ENCODE measurements at regions not wholly inside any gene's neighbourhood (a gene's known extent, or its start where the extent isn't known, plus 50 kb on each side); places are given as distances from the start of the nearest gene placed in this dataset.
A peak's percentile ranks its signal among the peaks of the same experiment; 100 is the strongest.
"Not testable (repeated sequence)": the region's sequence is repeated elsewhere in the genome, so short reads cannot be mapped to it uniquely, and the experiment has no call there.

DNA sequence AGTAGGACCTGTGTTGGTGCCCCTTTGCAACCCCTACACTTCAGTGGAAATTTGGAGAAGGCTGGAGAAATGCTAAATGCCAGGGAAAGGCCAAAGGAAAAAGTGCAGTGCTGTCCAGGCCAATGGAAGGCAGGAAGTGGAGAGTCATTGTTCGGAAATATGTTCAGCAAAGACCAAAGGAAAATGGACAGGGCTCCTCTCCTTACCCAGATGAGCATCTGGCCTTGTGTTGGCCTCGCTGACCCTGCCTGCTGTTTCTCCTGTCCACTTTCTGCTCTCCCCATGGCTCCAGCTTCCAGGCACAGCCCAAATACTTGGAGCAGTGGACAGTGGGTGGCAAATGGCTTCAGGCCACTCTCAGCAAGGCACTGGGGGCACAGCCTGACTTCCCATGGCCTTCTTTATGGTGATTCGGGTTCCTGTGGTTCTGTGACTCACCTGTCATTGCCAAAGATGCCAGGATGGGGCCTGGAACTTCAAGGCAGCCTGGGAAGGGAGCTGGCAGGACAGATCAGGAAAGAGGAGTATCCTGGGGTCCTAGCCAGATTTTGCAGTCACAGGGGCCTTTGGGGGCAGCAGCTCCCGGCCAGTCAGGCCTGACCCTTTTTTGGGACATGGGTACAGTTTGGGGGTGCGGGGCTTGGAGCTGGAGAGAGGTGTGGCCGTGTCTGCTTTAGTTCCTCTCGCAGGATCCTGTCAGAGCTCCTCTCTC lies 190.9 kb upstream of the SLC24A3 start:
- DNase-seq (ENCODE audit: extremely low read depth in 1 of 11, low read depth in 9 of 11, low spot score in 4 of 11) = no peak

DNA sequence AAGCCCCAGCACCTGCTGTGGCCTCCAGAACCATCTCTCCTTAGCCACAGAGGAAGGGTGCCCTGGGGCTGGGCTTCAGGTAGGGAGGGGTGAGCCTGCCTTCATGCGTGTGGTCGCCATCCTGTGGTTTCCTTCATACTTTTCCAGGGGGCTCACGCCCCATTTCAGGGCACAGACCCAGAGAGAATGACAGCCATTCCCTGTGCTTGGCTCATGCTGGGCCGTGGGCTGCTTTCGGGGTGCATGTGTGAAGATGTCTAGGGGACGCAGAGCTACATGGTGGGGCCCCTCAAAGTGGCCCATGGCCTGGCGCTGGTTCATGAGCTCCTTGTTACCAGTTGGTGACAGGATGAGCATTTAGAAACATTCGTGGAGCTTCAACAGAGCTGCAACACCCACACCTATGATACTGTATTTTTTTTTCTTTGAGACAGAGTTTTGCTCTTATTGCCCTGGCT lies 190.3 kb upstream of the SLC24A3 start:
- no peak for DNase-seq (ENCODE audit: extremely low read depth in 1 of 11, low read depth in 9 of 11, low spot score in 4 of 11)

DNA sequence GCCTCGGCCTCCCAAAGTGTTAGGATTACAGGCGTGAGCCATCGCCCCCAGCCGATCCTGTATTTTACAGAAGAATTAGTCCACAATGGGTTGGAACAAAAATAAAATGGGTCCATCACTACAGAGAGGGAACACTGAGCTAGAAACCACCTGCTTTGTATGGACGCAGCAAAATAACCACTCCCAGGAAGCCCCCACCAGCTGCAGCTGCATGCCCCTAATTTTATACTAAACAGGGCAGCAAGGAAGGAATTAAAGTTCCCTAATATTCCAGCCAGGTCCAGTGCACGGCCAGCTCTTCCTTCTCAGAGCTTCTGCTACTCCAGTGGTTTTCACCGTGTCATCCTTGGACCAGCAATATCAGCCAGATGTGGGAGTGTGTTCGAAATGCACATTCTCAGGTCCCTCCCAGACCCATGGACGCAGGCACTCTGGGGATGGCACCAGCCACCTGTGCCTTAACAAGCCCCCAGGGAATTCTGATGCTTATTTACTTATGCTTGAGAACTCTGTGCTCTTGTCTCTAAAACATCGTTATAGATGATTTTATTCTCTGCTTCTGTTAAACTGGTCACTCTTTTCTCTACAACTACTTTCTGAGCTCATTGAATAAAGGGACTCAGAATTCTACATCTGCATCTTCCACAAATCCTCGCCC lies 189.5 kb upstream of the SLC24A3 start:
- no peak for DNase-seq (ENCODE audit: extremely low read depth in 1 of 11, low read depth in 9 of 11, low spot score in 4 of 11)

DNA sequence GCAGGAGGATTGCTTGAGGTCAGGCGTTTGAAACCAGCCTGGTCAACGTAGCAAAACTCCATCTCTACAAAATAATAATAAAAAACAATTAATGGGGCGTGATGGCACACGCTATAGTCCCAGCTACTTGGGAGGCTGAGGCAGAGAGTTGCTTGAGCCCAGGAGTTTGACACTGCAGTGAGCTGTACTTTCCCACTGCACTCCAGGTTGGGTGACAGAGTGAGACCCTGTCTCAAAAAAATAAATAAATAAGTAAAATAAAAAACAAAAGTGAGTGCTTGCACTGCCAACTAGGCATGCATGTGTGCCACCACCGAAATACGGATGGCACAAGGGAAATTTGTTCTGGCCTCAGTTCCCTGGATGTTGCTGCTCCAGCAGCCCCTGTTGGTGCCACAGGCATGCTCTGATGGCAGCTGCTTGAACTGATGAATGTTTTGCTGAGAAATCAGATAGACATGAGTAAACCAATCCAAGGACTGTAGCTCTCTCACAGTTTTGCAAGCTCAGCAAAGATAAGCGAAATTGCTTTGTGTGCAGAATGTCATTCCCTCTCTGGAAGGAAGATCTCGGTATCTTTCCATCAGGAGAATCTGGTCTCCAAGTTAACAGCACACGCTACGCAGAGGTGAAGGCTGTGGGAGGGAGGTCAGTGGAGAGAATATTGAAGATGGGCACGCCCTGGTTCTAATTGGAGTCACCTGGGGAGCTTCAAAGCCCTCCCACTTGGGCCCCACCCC lies 188.0 kb upstream of the SLC24A3 start:
- DNase-seq (ENCODE audit: extremely low read depth in 1 of 11, low read depth in 9 of 11, low spot score in 4 of 11) = no peak

DNA sequence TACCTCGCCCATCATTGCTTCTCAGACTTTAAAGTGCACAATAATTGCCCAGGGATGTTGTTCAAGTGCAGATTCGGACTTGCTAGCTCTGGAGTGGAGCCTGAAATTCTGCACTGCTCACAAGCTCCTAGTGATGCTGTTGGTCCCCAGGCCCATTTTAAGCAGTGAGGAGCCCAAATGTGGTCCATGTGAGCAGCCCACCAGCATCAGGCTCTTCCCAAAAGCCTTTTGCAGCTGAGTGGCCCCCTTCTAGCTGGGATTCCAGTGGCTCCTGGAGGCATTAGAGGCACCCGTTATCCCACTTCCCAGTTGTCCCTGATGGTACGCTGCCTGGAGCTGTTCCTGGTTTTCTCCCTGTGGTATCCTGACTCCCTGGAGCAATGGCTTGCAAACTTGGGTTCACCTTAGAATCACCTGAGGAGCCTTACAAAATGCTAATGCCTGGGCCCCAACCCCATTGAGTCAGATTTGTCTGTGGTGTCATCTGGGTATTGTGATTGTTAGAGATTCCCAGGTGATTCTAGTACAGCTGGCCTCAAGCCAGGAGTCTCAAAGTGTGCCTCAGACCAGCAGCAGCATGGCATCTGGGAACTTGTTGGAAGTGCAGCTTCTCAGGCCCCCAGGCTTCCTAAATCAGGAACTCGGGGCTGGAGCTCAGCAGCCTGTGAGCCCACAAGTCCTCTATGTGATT lies 186.9 kb upstream of the SLC24A3 start:
- no peak for DNase-seq (ENCODE audit: extremely low read depth in 1 of 11, low read depth in 9 of 11, low spot score in 4 of 11)

DNA sequence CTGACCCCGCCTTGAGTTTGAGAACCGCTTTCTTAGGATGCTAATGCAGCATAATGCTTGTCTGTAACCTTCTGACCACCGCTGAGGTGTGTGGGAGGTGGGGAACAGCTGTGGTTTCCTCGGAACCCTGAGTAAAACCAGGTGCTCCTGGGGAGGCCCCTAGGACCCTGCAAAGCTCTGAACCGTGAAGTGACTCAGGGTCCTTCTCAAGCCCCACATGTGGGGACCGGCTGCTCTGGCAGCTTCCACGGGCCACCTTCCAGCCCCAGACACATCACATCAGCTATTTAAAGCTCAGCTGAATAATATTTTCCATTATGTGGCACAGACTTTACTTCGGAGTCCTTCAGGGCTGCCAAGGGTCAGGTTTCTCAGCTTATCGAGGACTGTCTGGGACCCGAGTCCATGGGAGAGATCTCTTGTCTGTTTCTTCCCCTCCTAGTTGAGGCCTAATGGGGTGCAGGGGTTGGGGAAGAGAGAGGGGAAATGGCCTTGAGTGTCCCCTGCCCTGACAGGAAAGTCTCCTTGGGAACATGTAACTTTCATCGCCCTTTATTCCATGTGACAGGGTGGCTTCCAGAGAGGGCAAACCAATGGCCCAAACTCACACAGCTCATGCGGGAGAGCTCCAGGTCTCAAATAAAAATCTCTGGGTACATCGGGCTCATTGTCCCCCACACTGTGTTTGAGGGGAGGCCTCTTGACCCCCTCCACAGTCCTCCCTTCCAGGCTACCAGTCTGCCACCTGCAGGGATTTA lies 186.1 kb upstream of the SLC24A3 start:
- no peak for DNase-seq (ENCODE audit: extremely low read depth in 1 of 11, low read depth in 9 of 11, low spot score in 4 of 11)

DNA sequence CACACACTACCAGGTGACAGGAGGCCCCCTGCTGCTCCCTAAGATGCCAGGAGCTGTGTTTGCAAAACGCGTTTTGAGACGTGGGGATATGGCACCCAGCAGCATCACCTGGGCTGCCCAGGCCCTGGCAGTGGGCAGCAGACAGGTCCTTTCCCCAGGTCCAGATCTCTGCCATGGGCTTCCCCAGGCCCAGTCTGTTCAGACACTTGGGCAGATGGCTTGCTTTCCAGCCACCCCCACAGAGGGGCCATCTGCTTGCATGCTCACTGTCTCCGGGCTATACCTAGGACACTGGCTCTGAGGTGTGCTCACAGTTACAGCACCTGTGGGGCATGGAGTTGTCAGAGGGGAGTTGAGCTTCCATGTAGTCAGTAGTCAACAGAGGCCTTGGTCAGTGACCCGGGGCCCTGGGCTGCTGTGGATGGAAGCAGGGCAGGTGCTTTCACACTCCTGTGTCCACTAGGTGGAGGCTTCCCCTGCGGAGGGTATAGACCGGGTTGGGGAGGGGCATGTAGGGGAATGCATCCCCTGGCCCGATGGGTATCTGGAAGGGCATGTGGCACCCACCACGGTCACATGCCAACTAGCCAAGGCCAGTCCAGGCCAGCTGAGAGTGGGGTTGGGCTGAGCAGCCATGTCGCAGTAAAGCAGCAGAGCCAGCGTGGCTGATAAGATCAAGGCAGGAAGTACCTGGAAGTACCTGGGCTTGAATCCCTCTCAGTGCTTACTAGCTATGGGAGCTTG lies 185.4 kb upstream of the SLC24A3 start:
- no peak for DNase-seq (ENCODE audit: extremely low read depth in 1 of 11, low read depth in 9 of 11, low spot score in 4 of 11)

DNA sequence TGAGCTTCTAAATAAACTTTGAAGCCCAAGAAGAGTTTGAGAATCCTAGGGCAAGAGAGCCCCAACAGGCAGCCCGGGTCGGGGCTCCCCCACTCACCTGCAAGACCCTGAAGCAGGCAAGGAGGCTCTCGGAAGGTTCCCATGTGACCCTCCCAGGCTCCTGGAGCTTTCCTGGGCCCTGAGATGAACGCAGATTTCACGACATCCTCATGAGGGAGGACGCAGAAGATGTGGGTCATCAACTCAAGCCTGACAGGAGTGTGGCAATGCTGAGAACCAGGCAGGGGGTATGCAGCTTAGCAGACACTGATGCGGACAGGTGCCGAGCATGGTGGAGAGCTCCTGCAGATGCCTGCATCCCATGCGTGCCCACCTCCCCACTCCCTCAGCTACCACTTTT lies 184.5 kb upstream of the SLC24A3 start:
- no peak for DNase-seq (ENCODE audit: extremely low read depth in 1 of 11, low read depth in 9 of 11, low spot score in 4 of 11)

DNA sequence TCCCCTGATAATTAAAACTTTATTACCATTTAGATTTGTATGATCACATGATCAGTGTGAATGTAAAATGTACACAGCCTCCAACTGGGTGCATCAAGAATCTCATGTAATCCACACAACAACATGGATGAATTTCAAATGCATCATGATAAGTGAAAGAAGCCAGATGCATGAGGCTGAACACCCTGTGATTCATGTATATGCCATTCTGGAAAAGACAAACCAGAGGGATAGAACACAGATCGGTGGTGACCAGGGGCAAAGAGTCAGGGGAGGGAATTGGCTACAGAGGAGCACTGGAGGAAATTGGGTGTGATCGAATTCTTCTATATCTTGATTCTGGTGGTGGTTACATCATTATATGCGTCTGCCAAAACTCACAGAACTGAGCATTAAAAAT lies 170.7 kb upstream of the SLC24A3 start:
- DNase-seq (ENCODE audit: extremely low read depth in 1 of 11, low read depth in 9 of 11, low spot score in 4 of 11) = no peak

DNA sequence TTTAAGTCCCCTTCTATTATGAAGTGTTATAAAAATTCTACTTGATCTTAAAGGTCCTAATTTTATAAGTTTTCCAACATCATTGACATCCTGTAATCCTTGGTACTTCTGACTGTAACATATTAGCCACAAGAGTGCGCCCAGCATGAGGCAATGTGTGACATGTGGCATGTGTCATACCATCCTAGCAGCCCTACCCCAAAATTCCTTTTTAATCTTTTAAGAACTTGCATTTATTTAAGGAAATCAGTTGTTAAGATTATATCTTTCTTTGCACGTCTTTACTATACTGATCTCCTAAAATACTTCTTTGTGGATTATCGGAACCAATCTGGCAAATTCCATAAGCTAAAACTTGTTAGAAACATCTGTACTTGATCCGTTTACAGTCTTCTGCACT lies 167.1 kb upstream of the SLC24A3 start:
- no peak for DNase-seq (ENCODE audit: extremely low read depth in 1 of 11, low read depth in 9 of 11, low spot score in 4 of 11)

DNA sequence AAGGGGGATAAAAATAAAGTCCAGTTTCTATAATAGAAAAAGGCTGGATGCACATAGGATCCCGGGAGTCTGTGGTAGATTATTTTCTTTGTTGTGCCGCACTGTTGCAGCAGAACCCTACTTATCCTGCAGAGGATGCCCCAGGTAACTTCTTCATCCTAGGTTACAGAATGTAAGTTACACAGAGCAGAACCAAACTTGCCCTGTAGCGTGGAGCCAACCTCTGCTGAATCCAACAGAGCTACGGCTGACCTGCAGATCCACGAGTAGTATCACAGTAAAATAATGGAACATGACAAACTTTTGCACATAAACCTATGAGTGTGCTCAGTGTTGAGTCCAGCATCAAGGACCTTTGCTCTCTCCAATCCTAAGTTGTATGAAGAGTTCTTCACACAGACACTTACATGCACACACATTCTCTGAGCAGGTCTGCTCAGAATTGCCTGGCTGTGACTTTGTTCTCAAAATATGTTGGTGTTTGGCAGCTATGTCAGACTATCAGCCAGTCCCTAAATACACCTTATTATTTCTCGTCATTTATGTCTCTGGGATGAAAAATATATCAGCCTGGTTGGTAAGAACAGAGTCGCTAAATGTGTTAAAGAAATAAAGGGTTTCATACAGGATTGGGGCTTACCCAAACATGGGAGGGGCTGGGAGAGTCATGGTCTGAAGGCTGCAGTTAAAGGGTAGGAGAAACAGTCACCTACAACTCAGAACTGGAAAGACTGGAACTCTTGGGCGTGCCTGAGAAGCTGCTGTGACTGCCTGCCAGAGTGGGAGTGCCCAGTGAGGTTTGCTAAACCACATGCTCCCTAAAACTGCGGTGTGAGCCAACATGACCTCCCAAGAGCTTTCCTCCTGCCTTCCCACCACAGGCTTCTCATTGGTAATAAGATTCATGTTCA lies 165.1 kb upstream of the SLC24A3 start:
- DNase-seq (ENCODE audit: extremely low read depth in 1 of 11, low read depth in 9 of 11, low spot score in 4 of 11) = peak in 1 of 11 donors; percentile 8

DNA sequence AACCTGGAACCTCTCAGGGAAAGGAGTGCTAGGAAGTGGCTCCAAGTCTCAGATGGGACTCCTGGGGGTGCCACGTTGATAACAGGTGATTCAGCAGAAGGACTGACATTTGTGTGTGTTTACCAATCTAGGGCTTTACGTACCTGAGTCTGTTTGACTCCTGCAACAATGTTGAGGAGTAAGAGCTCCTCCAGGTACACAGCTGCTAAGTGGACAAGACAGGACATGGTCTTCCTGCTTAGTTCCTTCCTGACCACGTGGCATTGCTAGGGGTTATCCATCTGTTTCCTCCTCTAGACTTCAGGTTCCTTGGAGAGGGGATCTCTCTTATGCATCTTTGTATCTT lies 164.5 kb upstream of the SLC24A3 start:
- DNase-seq (ENCODE audit: extremely low read depth in 1 of 11, low read depth in 9 of 11, low spot score in 4 of 11) = no peak

DNA sequence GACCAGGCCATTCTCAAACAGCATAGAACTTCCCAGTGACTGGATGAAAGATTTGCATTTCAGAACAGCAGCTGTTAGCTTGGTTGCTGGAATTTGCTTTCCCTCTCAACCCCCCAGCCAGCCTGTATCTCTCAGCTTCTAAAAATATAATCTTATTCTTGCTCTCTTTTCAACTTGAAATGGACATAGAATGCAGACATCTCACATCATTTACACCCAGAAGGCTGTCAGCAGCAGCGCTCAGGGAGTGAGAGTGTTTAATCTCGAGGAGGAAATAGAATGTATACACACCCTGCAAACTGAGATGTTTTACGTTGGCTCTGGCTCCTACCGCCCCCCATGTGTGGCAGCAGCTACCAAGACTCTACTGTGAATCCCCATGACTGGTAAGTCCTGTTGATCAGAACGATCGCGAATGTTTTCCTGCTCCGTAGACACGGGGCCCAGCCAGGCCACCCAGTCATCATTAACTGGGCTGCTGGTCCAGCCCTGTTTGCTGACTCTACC lies 163.4 kb upstream of the SLC24A3 start:
- no peak for DNase-seq (ENCODE audit: extremely low read depth in 1 of 11, low read depth in 9 of 11, low spot score in 4 of 11)

DNA sequence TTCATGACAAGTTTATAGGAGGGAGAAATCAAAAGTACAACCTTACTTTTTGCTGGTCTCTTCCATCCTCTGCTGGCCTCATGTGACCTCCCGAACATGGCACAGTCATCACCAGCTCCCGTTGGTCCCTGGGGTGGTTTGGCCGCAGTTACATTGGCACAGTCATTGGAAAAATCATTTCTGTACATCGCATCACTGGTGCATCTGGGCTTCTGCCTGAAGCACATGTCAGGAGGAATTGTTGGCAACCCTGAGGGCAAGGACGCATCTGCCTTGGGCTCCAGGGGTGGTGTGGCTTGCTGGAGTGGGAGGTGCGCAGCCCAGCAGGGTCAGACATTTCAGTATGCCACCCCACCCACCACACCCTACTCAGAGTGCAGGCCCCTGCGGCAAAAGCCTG lies 162.9 kb upstream of the SLC24A3 start:
- no peak for DNase-seq (ENCODE audit: extremely low read depth in 1 of 11, low read depth in 9 of 11, low spot score in 4 of 11)

DNA sequence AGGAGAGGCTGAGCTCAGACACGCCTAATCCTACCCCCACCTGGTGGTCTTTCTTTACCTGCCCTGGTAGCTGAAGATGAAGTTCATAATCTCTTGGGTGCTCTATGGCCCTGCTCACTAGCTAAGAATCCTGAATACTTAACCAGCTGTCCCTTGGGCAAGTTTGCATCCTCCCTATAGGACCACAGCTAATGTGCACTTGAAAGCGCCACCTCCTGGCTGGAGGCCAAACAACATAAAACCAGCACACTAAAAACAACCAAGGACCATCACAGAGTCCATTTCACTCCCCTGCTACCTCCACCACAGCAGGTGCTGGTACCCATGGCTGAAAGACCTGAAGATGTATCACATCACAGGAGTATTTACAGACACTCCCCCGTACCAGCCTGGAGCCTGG lies 155.5 kb upstream of the SLC24A3 start:
- no peak for DNase-seq (ENCODE audit: extremely low read depth in 1 of 11, low read depth in 9 of 11, low spot score in 4 of 11)

DNA sequence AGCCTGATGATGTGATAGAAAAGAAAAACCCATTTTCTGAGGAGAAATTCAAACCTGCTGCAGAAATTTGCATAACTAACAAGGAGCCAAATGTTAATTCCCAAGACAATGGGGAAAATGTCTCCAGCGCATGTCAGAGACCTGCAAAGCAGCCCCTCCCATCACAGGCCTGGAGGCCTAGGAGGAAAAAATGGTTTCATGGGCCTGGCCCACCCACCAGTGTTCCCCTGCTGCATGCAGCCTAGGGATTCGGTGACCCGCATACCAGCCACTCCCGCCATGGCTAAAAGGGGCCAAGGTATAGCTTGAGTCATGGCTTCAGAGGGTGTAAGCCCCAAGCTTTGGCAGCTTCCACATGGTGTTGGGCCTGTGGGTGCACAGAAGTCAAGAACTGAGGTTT lies 147.7 kb upstream of the SLC24A3 start:
- not testable (repeated sequence) for DNase-seq (ENCODE audit: extremely low read depth in 1 of 11, low read depth in 9 of 11, low spot score in 4 of 11)

DNA sequence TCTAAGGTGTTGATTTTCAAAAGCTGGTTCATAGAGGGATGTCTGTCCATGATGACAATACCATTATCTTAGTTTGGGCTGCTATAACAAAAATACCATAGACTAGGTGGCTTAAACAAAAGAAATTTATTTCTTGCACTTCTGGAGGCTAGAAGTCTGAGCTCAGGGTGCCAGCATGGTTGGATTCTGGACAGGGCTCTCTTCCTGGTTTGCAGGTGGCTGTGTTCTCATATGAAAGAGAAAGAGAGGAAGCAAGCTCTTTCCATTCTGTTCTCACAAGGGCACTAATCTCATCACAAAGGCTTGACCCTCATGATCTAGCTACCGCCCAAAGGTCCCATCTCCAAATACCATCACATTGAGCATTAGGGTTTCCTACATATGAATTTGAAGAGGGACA lies 144.5 kb upstream of the SLC24A3 start:
- DNase-seq (ENCODE audit: extremely low read depth in 1 of 11, low read depth in 9 of 11, low spot score in 4 of 11) = no peak
